PC-9 (cell line): ENCODE measurements at regions not wholly inside any gene's neighbourhood (a gene's known extent, or its start where the extent isn't known, plus 50 kb on each side); places are given as distances from the start of the nearest gene placed in this dataset.

ENCODE experiments used
- BruUV-seq: library from RNA; stranded (reverse); fragments of 400-500 nt; replicated peaks from 2 replicates; lab custom pipeline; 2021; lab: Mats Ljungman, UMichigan
- CTCF ChIA-PET: fragments of 300-600 bp; sonication (Branson Sonifier 250); formaldehyde crosslinking; loops from one replicate; lab custom pipeline; 2022; ENCODE audit warnings: antibody characterized with exemption; lab: Charles Lee
- POLR2A ChIA-PET: fragments of 300-600 bp; sonication (Branson Sonifier 250); formaldehyde crosslinking; loops from one replicate; lab custom pipeline; 2022; ENCODE audit warnings: antibody characterized with exemption; ENCODE audit not compliant: unreplicated experiment; lab: Charles Lee
- DNase-seq, 2 experiments: peaks; one replicate each; pipeline versions ENCODE4 v3.0.0 to v3.0.0-alpha.2; 2015 to 2022; ENCODE audit warnings: mixed read lengths in 1 of 2
- H2AFZ ChIP-seq: fragments of 200-600 bp; sonication (generic); 2 replicates; pipeline ENCODE4 v1.8.1; 2017; ENCODE audit warnings: antibody characterized with exemption
- H3F3A ChIP-seq: fragments of 200-600 bp; sonication (generic); 2 replicates; pipeline ENCODE4 v1.8.1; 2017; ENCODE audit warnings: antibody characterized with exemption, mild to moderate bottlenecking, low read depth; ENCODE audit not compliant: insufficient read depth
- H3K27ac ChIP-seq: fragments of 200-600 bp; sonication (generic); 2 replicates; pipeline ENCODE4 v1.6.1; 2016; ENCODE audit warnings: mixed run types
- H3K27me3 ChIP-seq: fragments of 200-600 bp; sonication (generic); 2 replicates; pipeline ENCODE4 v1.6.1; 2016; ENCODE audit warnings: low read depth, mixed run types; ENCODE audit not compliant: insufficient read depth
- H3K36me3 ChIP-seq: fragments of 200-600 bp; sonication (generic); 2 replicates; pipeline ENCODE4 v1.6.1; 2016; ENCODE audit warnings: low read depth, mixed run types
- H3K4me1 ChIP-seq: fragments of 200-600 bp; sonication (generic); replicated peaks from 2 replicates; pipeline ENCODE4 v1.6.1; 2016; ENCODE audit warnings: mixed run types; ENCODE audit not compliant: insufficient read depth
- H3K4me2 ChIP-seq: fragments of 200-600 bp; sonication (generic); 2 replicates; pipeline ENCODE4 v1.6.1; 2017; ENCODE audit warnings: mixed run types
- H3K4me3 ChIP-seq: fragments of 200-600 bp; sonication (generic); 2 replicates; pipeline ENCODE4 v1.6.1; 2016; ENCODE audit warnings: mixed run types
- H3K79me2 ChIP-seq: fragments of 200-600 bp; sonication (generic); 2 replicates; pipeline ENCODE4 v1.6.1; 2017; ENCODE audit warnings: low read depth, mixed run types
- H3K9me2 ChIP-seq: fragments of 200-600 bp; sonication (generic); 2 replicates; pipeline ENCODE4 v1.8.1; 2017; ENCODE audit warnings: mild to moderate bottlenecking; ENCODE audit not compliant: insufficient read depth
- H3K9me3 ChIP-seq: fragments of 200-600 bp; sonication (generic); 2 replicates; pipeline ENCODE4 v1.8.1; 2016; ENCODE audit warnings: low read depth; ENCODE audit not compliant: insufficient read depth
- H4K20me1 ChIP-seq: fragments of 200-600 bp; sonication (generic); 2 replicates; pipeline ENCODE4 v1.8.1; 2017; ENCODE audit not compliant: insufficient read depth
- EZH2 ChIP-seq: fragments of 200-600 bp; sonication (generic); IDR thresholded peaks from 2 replicates; pipeline ENCODE4 v1.8.0; 2017; ENCODE audit warnings: antibody characterized with exemption, low read depth
- intact Hi-C: fragments of 100-400 bp; cut with micrococcal nuclease; formaldehyde crosslinking; loops from one replicate; pipeline ENCODE4 v1.10.0; 2022; ENCODE audit not compliant: unreplicated experiment
- TF ChIP-seq, protein P1 (sequence below): fragments of 200-600 bp; sonication (generic); conservative IDR thresholded peaks from 2 replicates; pipeline ENCODE4 v1.6.1; 2017; ENCODE audit warnings: mixed run types, antibody characterized with exemption, mild to moderate bottlenecking, moderate library complexity

- Histone ChIP-seq H2AFZ (no peak overlapping the region), H3K4me3 (no peak overlapping the region), H3K27ac (no peak overlapping the region), H3K4me2 (no peak overlapping the region), H3F3A (no peaks in the 10 kb centered on the region), H3K4me1 (no peaks in the 10 kb centered on the region), H3K36me3 (no peaks in the 10 kb centered on the region), H3K9me3 (no peaks in the 10 kb centered on the region), H3K27me3 (no peaks in the 10 kb centered on the region), H3K79me2 (no peaks in the 10 kb centered on the region), H4K20me1 (no peaks in the 10 kb centered on the region), H3K9me2 (no peaks in the 10 kb centered on the region)
- intact Hi-C loops: no loop called here
- DNase-seq: no peak
- ChIA-PET CTCF (no interaction called here), POLR2A (no interaction called here)
- BruUV-seq: no TSS peak
- no peak for TF ChIP-seq EZH2
- TF ChIP-seq, protein P1, sequence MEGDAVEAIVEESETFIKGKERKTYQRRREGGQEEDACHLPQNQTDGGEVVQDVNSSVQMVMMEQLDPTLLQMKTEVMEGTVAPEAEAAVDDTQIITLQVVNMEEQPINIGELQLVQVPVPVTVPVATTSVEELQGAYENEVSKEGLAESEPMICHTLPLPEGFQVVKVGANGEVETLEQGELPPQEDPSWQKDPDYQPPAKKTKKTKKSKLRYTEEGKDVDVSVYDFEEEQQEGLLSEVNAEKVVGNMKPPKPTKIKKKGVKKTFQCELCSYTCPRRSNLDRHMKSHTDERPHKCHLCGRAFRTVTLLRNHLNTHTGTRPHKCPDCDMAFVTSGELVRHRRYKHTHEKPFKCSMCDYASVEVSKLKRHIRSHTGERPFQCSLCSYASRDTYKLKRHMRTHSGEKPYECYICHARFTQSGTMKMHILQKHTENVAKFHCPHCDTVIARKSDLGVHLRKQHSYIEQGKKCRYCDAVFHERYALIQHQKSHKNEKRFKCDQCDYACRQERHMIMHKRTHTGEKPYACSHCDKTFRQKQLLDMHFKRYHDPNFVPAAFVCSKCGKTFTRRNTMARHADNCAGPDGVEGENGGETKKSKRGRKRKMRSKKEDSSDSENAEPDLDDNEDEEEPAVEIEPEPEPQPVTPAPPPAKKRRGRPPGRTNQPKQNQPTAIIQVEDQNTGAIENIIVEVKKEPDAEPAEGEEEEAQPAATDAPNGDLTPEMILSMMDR: no peak
Observed at GRCh38 chr2:219698748-219699439, 71.5 kb downstream of the SLC4A3 start.

DNA sequence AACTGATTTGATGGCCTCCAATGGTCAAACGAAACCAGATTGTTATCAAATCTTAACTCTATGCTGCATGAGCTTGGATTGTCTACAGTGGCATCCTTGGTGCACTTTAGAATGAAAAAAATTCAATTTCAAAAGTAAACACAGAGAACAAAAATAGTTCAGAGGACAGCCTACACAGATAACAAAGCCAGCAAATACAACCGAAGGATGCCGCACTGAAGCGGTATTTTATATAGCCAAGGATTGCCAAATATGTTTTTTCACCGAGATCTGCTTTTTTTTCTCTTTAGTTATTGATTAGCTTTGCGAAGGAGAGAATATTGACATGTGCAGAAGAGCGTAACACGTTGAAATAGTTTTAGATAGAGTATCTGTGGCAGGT, 72.0 kb downstream of the SLC4A3 start:
- H3K27me3 ChIP-seq: no peaks in the 10 kb centered on the region
- CTCF ChIA-PET: no interaction called here
- H2AFZ ChIP-seq: no peak overlapping the region
- H3K9me3 ChIP-seq: no peaks in the 10 kb centered on the region
- no peaks in the 10 kb centered on the region for H3K36me3 ChIP-seq
- no peak overlapping the region for H3K4me2 ChIP-seq
- H3K4me1 ChIP-seq: no peaks in the 10 kb centered on the region
- H3K27ac ChIP-seq: no peak overlapping the region
- H3K79me2 ChIP-seq: no peaks in the 10 kb centered on the region
- H3K4me3 ChIP-seq: no peak overlapping the region
- POLR2A ChIA-PET: no interaction called here
- intact Hi-C loops: no loop called here
- BruUV-seq: no TSS peak
- H3F3A ChIP-seq: no peaks in the 10 kb centered on the region
- no peak for TF ChIP-seq EZH2
- TF ChIP-seq, protein P1: no peak
- DNase-seq: no peak
- no peaks in the 10 kb centered on the region for H3K9me2 ChIP-seq
- H4K20me1 ChIP-seq: no peaks in the 10 kb centered on the region

DNA sequence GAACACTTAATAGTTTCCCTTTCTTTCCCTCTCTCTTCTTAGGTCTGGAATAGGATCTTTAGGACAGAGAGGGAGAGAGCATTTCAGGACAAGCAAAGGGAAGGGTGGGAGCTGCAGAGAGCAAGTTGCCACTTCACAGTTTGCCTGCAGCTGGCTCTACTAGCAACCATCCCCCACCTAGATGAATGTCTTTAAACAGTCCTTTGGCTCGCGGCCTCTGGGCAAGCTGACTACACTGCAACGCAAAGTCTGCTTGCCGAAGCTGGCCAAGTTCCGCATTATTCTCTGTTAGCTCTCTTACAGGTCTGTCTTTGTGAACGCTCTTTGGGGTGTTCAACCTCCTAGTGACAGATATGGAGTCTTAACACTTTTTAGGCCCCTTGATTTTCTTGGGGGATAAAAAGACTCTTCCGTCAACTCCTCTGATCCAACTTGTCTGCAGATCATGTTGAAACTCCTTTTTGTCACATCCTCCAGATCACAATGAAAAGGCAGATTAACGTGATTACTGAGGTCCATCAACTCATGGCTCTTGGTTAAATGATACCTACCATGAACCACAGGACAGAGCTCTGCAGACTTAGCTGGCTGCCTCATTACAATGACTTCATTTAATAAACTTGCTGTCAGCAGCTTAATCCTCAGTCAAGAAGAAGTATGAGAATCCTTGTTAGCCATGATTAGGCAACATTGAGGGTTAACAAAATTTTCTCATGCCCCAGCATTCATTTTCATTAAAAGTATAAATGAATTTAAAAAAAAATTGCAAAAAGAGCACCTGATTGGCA, 74.6 kb downstream of the SLC4A3 start:
- Histone ChIP-seq H3K27ac (no peak overlapping the region), H3K36me3 (no peaks in the 10 kb centered on the region), H4K20me1 (no peaks in the 10 kb centered on the region), H3K79me2 (no peaks in the 10 kb centered on the region), H3K27me3 (no peaks in the 10 kb centered on the region), H3K9me3 (no peaks in the 10 kb centered on the region), H3K4me3 (no peak overlapping the region), H3F3A (0 out of 2 replicates have a peak, but pooled peaks cover under 1% of the 10 kb centered on the region), H3K4me2 (no peak overlapping the region), H2AFZ (no peak overlapping the region), H3K9me2 (no peaks in the 10 kb centered on the region), H3K4me1 (peaks cover 8% of the 10 kb centered on the region)
- BruUV-seq: no TSS peak
- ChIA-PET POLR2A (no interaction called here), CTCF (no interaction called here)
- no peak for TF ChIP-seq EZH2
- TF ChIP-seq, protein P1: no peak
- DNase-seq: no peak
- intact Hi-C loops: no loop called here
